NCI-H146 treated with DMSO at 0.1 percent for 48 hours (cell line): ENCODE measurements at regions not wholly inside any gene's neighbourhood (a gene's known extent, or its start where the extent isn't known, plus 50 kb on each side); places are given as distances from the start of the nearest gene placed in this dataset.

ENCODE experiments used
- DNase-seq: peaks from one replicate; lab custom pipeline; 2025; ENCODE audit not compliant: unreplicated experiment; lab: John Stamatoyannopoulos, UW

DNA sequence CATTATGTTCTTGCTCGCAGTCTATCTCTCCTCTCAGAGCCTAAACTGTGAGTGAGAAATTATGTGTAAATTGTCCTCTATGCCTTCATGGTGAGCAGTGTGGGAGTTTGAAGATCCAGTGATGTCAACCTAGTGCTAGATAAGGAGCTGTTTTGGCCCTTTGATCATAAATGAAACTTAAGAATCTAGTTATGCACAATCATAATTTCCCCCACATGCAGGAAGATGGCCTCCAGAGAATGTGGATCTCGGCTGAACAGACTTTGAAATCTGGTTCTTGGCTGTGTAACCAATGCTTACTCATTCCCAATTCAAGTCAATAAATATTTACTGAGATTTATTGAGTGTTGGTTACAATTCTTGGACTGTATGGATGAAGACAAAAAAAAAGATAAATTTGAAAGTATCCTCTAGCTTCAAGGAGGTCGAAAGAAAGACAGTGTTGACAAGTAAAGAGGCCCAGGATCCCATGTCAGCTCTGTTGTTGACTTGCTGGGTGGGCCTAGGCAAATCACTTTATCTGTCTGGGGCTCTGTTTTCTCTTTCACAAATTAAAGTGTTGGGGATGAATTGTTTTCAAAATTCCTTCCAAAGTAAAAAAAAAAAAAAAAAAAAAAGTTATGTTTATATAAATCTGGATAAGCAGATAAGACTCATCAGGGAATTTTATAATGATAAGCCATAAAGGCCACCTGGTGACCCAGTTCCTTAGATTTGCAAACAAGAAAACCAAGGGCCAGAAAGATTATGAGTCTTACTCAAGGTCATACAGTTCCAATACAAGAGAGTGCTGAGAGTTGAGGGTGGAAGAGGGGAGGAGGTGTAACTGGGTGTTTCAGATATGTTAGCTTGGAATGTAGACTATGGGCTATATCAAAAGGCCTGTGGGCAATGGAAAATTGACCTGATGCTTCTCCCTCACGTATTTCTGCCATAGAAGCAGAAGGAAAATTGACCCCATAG, 969.9 kb downstream of the KCNMA1 start:
- DNase-seq, result no peak

DNA sequence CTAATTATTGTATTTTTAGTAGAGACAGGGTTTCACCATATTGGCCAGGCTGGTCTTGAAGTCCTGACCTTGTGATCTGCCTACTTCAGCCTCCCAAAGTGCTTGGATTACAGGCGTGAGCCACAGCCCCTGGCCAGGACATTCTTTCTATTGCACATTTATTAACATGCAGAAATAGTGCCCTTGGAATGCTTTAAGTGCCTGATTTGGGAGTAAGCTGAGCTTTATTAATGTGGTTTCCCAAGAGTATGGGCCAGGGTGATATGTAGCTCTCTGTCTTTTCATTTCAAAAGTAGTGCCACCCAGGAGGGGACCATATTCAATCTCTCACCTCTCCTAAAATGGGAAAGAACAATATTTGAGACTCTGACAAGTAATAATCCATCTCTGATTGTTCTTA, 970.7 kb downstream of the KCNMA1 start:
- DNase-seq, result no peak

DNA sequence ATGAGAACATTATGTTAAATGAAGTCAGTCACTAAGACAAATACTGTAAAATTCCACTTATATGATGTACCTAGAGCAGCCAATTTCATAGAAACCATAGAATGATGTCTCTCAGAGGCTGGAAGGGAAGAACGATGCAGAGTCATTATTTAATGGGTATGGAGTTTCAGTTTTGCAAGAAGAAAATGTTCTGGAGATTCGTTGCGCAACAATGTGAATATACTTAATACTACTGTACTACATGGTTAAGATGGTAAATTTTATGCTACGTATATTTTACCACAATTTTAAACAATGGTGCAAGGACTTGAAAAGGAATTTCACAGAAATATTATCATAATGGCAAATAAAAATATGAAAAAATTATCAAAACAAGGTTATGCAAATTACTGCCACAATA, 972.6 kb downstream of the KCNMA1 start:
- no peak for DNase-seq

DNA sequence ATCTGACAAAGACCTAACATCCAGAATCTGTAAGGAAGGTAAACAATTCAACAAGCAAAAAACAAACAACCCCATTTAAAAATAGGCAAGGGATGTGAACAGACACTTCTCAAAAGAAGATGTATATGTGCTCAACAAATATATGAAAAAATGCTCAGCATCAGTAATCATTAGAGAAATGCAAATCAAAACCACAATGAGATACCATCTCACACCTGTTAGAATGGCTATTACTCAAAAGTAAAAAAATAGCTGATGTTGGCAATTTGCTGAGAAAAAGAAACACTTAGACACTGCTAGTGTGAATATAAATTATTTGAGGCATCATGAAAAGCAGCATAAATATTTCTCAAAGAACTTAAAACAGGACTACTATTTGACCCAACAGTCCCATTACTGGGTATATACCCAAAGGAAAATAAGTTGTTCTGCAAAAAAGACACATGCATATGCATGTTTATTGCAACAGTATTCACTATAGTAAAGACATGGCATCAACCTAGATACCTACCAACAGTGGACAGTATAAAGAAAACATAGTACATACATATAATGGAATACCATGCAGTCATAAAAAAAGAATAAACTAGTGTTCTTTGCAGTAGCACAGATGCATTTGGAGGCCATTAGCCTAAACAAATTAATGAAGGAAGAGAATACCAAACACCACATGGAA, 980.1 kb downstream of the KCNMA1 start:
- DNase-seq, result no peak

DNA sequence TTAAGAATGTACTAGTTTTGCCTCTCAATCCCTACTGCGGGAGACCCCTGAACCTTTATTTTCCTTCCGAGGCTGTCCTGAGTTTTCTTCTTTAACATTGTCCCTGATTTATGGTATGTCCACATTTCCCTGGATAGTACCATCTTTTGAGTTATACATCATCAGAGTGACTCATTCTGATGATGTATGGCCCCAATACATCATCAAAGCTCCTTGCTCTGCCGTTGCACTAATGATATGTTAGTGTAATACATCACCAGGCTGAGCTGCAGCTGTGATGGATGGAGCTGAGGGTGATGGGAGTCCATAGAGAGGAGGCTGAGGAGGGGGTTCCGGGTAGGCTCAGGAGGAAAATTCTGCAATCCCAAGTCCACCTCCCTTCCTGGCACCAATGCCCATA, 986.5 kb downstream of the KCNMA1 start:
- no peak for DNase-seq

DNA sequence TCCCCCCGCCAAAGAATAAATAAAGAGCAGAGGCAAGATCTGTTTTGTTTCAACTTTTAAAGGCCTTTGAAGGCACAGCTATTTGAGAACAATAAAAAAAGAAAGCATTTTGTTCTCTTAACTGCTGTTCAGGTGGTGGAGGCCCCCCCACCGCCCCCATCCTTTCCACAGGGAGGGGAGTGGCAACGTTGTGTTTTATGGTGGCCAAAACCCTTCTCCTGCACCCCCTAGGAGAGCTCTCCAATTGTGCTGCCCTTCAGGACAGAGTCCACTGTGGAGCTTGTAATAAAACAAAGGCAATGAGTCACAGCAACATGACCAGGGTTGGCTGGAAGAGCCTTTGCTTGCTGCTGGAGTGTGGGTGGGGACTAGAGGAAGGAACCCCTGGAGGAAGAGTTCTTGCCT, 987.9 kb downstream of the KCNMA1 start:
- no peak for DNase-seq

DNA sequence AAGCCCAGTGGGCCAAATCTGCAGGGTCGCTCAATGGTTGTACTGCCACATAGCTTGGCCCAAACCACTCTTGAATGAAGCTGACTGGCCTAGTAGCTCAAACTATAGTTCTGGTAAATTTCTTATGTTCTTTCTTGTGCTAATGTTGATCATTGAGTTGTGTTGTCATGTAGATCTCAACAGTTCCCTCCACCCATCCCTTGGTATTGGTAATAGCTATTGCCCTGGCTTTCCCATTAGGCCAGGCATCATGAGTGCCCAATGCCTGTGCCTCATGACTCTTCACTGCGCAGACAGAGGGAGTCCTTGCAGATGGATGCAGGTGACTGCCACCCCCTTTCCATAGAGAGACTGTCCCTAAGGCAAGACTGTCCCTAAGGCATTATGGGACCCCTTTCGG, 988.4 kb downstream of the KCNMA1 start:
- DNase-seq, result no peak

DNA sequence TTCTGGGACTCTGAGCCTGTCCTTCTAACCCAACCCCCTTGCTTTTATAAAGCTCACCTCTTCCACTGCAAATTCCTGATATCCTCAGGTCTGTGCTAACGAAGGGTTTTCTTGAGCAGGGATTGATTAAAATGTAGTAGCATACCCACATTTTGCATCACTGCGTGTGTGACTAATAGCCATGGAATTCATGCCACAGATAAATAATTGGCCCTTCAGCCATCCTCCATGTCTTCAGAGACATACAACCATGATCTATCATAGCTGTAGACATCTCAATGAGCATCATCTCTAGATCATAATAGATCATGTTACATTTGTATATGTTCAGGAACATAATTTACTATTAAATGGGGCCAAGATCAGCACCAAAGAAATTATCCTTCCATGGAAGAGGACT, 990.3 kb downstream of the KCNMA1 start:
- DNase-seq, result no peak

DNA sequence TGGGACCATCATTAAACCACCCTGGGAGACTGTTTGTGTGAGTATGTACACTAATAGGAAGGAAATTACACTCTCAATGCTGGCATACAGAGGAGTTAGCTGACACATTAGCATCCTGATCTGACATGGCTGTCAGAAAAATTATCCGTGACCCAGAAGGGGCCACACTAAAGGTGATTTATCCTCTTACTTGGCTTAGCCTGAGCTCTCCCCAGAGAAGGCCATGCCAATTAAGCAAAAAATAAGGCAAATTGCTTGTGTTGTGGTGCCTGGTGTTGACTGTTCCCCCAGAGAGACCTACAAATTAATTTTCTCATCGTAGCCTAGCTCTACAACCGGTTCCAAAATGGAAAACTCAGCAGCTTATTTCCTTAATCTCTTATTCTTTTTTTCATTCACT, 992.3 kb downstream of the KCNMA1 start:
- no peak for DNase-seq

DNA sequence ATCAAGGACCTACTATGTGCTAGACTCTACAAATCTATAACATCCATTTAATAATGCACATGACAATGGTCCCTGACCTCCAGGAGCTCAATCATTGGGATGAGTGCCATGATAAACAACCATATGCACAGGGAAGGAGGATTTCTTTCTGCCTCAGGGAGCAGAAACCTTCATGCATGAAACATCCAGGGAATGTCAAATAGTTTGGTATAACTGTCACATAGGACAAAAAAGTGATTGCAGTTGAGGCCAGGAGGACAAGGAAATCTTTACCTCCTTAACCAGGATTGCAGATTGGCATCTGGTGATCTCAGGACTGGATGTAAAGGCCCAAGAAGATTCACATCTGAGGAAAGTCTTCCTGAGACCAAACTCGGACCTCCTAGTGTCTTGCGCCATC, 993.1 kb downstream of the KCNMA1 start:
- DNase-seq, result no peak

DNA sequence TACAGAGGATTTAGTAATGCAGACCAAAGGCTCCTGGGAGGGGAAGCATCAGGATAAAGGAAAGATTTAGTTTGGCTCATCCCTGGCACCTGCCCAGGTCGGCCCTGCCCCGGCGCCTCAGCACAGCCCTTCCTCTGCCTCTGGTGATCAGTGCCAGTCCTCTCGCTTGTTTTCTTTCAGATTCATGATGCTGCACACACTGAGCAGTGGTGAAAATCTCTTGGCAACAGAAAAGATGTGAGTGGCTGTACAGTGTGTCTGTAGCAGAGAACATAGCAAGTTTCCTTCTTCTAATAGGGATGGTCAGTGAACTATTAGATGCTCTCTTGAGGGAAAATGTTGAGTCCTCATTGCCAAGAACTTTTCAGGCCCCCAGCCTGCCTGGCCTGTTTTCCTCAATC, 994.1 kb downstream of the KCNMA1 start:
- no peak for DNase-seq

DNA sequence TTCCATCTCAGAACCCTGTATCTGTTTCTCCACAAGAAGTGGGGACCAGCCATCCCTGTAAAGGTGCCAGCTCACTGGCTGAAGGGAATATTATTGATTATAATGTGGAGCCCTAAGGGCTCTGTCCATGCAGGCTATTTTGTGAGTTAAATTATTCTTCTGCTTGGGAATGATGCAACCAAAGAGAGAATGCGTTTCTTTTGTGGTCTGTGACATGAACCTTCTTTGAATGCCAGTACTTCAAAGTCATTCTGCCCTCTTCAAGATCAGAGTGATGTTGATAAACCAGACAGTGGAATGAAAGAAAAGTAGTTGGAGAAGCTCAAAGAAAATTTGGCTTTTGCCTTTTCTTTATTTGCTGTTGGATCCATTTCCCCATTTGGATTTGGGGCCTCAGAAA, 995.2 kb downstream of the KCNMA1 start:
- no peak for DNase-seq

DNA sequence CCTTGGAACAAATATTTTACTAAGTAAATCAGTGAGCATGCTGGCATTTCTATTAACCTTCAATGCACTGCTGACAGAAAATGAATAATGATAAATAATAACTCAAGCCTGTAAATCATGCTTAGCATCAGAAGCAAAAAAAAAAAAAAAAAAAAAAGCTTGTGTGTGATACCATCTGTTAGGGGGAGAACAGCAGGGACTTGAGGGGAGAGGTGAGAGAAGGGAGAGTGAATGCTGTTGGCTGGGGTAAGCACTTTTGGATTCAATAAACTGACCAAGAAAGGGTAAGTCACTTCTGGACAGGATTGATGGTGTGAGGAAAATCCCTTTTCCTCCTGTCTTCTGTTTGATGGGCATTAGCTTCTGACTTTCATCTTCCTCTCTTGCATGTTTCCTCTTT, 996.4 kb downstream of the KCNMA1 start:
- DNase-seq, result no peak

DNA sequence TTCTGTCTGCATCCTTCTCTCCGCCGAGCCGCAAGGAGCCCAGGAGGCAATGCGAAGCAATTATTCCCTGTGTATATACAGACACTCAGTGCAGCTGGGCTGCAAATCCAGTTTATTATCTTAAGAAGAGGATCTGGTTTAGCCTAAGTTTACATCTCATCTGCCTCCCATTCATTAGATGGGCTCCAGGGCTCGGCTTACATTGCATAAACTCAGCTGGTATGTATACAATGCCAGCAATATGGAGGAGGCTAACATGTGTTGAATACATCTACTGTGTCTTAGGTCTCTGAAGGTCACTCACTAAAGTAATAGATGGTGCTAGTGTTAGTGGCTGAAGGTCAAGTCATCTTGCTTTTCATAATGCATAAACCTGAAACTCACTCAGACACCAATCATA, 996.8 kb downstream of the KCNMA1 start:
- no peak for DNase-seq

DNA sequence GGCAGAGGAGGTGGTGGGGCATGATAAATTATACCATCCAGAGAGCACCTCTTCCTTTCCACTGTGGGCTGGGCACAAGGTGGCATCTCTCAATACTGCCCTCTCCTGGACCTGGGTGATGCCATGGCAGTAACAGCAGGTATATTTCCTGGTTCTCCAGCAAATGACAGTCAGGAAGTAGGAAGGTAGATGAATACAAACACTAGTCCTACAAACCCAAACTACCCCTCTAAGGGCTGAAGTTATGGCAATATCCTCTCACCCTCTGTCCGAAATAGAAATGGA, 1004.9 kb downstream of the KCNMA1 start:
- DNase-seq, result peak; percentile 62

DNA sequence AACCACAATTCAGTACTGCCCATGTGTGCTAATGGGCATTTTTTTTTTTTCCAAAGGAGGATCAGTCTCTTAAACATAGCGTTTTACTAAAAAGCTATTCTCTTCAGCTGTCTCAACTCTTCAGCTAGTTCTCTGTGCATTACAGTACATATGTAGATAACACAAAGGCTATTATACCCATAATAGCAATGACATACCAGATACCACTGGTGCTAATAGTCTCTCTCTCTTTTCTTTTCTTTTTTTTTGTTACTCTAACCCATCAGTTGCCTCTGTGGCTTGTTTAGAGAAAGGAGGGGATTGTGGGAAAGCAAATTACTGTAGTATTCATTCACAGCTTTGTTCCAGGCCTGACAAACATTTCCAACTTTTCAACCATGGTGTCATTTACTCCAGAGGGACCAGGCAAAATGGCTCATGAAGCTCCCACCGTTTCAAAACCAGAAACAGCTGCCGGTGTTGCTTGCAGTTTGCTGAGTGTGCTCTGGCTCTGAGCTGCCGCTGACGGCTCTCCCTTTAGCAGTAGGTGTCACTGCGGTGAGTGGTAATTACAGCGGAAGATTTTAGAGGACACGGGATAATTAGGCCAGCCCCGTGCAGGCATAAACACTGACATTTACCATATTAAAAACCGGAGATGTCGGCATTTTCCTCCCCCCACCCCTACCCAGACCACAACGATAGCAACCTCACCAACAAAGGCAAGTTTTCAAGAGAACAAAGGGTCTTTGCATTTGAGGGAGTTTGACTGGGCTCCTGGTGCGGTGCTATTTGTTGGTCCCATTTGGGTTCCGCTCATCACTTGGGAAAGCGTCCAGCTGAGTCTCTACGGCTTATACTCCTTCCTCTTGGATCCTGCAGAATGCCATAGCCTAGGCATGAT, 1005.5 kb downstream of the KCNMA1 start:
- peak; percentile 59 for DNase-seq

DNA sequence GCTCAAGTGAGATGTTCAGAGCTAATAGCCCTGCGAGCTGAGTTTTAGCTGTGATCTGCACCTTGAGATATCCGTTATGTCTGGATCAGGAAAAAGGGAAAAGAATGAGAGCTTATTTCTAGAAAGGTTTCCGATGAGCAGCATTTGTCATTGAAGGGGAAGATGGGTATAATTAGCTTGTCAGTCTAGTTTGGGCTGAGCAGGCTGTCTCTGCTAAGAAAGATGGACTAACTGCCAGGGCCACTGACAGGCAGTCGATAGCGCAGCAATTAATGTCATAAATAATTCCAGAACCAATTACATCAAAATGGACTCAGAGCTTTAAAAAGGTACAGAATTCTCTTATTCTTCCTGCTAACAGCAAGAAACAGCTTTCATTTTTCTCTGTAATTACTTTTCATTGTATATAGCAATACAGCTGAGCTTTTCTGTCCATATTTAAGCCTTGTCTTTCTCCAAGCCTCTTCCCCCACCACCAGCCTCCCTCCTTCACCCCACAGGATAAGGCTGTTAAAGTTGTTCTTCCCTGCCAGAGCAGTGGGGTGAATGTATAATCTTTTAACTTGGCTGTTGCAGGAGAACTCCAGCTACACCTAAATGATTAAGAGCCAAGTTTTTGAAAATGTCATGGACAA, 1006.5 kb downstream of the KCNMA1 start:
- no peak for DNase-seq

DNA sequence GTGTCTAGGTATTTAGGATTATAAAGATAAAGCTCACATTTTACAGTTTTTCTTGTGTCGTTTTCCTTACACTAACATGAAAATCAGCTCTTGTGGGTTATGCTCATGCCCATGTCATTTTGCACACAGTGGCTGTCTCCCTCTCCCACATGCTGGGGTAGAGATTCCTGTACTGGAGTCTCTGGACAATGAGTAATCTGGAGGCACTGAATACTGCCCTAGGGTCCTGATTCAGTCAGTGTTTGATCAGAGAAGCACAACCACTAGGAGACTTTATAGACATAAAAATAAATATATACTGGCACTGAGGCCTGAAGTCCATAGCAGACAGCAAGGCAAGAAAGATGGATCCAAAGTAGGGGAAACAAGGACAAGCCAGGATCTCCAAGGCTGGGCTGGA, 1008.8 kb downstream of the KCNMA1 start:
- DNase-seq, result no peak

DNA sequence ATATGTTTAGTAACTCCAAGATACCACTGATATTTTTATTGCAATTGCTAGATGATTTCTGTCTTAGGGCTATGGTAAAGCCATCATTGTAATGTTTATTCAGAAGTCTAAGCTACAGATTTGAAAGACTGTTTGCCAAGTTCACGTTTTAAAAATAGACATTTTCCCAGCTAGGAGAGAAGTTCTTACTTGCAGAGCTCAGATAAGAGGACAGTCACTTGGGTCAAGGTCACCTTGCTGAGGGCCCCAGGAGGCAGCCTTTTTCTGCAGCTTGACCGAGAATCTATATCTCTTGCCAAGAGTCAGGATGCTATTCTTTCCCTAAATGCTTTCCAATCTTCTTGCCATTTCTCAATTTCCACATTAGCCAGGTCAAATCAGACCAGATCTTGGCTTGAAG, 1011.2 kb downstream of the KCNMA1 start:
- no peak for DNase-seq

DNA sequence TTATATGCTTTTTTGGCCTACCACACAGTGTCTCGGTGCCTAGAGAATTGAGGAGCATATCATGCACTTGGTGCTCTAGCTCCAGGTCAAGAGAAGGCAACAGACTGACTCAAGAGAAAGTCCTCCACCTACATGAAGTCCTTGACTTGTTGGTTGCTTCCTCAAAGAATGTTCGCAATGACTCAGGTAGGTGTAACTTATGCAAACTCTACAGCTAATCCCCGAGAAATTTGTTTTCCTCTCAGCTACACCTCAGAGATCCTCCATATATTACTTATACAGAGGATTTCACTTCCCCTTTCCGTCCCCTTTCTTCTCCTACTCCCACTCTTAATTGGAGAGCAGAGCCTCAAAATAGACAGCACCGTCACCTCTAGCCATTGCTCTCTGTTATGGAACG, 1013.1 kb downstream of the KCNMA1 start:
- DNase-seq, result no peak

DNA sequence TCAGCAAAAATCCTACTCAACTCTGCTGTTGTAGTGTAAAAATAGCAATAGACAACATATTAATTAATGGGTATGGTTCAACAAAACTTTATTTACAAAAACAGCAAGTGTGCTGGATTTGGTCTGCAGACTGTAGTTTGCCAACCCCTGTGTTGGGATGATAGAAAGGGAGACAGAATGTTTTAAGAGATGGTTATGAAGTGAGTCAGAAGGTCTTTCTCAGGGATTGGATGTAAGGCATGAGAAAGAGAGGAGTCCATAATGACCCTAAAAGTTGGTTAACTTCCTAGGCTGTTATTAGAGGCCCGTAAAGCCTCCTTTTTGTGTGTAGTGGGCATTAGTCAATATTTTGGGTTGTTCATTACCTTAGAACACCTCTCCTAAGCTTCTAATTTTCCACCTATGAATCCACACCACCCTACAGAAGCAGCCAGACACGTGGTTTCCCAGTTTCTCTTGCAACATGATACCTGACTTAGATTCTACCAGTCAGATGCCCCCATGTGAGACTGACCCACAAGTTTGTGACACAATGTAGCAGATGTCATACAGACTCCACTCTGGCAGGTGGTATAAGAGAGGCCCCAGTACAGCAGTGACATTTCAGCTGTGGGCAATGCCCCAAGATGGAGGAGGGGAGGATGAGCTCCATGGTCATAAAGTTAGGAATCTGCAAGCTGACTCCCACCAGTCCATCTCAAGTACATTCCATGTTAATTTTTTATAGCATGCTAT, 1015.6 kb downstream of the KCNMA1 start:
- DNase-seq, result no peak
